ENCODE measurements at regions not wholly inside any gene's neighbourhood (a gene's known extent, or its start where the extent isn't known, plus 50 kb on each side); places are given as distances from the start of the nearest gene placed in this dataset.

DNA sequence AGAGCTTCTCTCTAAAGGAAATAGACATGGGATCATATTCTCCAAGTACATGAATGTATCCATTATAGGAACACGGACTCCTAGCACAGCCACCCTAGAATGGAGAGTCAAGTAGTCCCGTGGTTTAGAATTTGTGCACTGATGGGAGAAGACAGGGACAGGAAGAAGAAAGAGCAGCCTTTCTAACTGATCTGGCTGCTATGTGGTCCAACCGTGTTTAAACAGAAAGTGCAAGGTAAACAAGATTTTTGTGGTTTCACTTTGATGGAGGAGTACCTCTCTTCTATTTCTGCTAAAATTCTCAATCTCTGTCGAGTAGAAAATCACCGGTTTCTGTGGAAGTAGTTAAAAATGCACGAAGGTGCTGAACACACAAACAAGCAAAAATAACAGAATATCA lies 171.3 kb downstream of the ST8SIA4 start:
- no peaks in the 10 kb centered on the region for H3K9me3 Mint-ChIP-seq
- TF ChIP-seq, protein P1, sequence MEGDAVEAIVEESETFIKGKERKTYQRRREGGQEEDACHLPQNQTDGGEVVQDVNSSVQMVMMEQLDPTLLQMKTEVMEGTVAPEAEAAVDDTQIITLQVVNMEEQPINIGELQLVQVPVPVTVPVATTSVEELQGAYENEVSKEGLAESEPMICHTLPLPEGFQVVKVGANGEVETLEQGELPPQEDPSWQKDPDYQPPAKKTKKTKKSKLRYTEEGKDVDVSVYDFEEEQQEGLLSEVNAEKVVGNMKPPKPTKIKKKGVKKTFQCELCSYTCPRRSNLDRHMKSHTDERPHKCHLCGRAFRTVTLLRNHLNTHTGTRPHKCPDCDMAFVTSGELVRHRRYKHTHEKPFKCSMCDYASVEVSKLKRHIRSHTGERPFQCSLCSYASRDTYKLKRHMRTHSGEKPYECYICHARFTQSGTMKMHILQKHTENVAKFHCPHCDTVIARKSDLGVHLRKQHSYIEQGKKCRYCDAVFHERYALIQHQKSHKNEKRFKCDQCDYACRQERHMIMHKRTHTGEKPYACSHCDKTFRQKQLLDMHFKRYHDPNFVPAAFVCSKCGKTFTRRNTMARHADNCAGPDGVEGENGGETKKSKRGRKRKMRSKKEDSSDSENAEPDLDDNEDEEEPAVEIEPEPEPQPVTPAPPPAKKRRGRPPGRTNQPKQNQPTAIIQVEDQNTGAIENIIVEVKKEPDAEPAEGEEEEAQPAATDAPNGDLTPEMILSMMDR (IDR thresholded peaks at IDR 0.05; ENCODE audit: unreplicated experiment in 3 of 3), result no peak
- no peak overlapping the region for H3K27ac Mint-ChIP-seq
- H3K36me3 Mint-ChIP-seq (ENCODE audit: low read depth), result no peaks in the 10 kb centered on the region
- H3K27me3 Mint-ChIP-seq (ENCODE audit: low read depth), result no peaks in the 10 kb centered on the region
- no peak overlapping the region for H3K4me3 Mint-ChIP-seq
- H3K4me1 Mint-ChIP-seq, result no peaks in the 10 kb centered on the region

DNA sequence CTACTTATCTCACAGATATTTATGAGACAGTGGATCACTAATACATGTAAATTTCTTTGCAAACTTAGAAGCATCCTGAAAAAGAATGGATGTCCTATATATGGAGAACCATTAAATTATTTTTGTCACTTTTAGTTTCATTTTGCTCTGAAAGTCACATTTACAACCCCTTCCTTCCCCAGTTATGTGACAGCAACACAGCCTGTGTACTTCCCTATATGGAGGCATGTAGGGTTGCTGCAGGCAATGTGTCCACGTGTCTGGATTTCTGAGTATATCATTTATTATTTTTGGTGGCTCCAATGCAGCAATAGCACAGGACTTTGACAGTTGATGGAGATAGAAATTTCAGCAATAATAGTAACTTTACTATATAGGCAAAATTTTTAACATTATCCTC lies 156.4 kb downstream of the ST8SIA4 start:
- Mint-ChIP-seq H3K4me3 (no peak overlapping the region), H3K36me3 (ENCODE audit: low read depth) (no peaks in the 10 kb centered on the region), H3K27me3 (ENCODE audit: low read depth) (no peaks in the 10 kb centered on the region), H3K4me1 (no peaks in the 10 kb centered on the region), H3K27ac (no peak overlapping the region), H3K9me3 (no peaks in the 10 kb centered on the region)
- TF ChIP-seq, protein P1 (IDR thresholded peaks at IDR 0.05; ENCODE audit: unreplicated experiment in 3 of 3), result no peak

DNA sequence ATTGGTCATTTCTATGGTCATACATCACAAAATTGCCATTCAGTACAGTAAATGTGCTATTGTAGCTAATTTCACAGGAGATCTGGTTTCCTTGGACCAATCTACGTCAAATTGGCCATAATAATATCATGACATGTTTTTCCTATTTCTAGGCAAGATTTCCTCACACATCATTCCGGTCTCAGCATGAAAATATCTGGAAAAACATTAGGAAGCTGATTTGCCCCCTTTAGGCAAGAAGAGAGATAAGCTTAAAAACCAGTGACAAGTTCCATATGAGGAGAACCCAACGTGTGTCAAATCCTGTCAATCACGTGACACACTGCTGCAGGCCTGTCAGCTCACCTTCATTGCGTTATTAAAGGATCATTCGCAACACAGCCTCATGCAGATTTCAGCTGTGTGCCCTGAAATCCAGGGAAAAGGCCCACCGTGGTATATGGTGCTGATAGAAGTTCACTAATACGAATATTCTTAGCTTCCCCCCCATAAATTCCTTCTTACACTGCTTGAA lies 153.3 kb downstream of the ST8SIA4 start:
- Mint-ChIP-seq H3K4me1 (no peaks in the 10 kb centered on the region), H3K9me3 (no peaks in the 10 kb centered on the region), H3K4me3 (no peak overlapping the region), H3K27me3 (ENCODE audit: low read depth) (no peaks in the 10 kb centered on the region), H3K27ac (no peak overlapping the region), H3K36me3 (ENCODE audit: low read depth) (no peaks in the 10 kb centered on the region)
- TF ChIP-seq, protein P1 (IDR thresholded peaks at IDR 0.05; ENCODE audit: unreplicated experiment in 3 of 3), result no peak

DNA sequence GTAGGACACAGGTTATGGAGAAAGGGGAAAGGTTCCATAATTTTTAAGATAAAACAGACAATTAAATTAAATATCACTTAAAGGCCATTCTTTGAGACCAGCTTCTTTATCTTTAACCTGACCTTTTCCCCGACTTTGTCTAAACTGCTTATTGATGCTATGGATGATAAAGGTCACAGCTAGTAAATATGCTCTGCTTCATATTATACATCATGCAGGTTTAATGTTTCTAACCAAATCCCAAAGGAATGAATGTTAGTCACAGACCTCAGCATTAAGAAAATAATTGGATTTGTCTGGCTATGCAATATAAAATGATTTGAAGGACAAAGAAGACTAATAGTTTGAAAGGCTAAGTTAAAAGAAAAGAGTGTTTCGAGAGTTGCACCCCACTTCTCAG lies 147.6 kb downstream of the ST8SIA4 start:
- H3K27ac Mint-ChIP-seq, result no peak overlapping the region
- H3K4me1 Mint-ChIP-seq, result peaks cover under 1% of the 10 kb centered on the region
- no peak overlapping the region for H3K4me3 Mint-ChIP-seq
- no peaks in the 10 kb centered on the region for H3K36me3 Mint-ChIP-seq (ENCODE audit: low read depth)
- H3K27me3 Mint-ChIP-seq (ENCODE audit: low read depth), result no peaks in the 10 kb centered on the region
- no peaks in the 10 kb centered on the region for H3K9me3 Mint-ChIP-seq
- TF ChIP-seq, protein P1 (IDR thresholded peaks at IDR 0.05; ENCODE audit: unreplicated experiment in 3 of 3), result no peak
